Adrenal gland (tissue), 9 donors: ENCODE measurements at regions not wholly inside any gene's neighbourhood (a gene's known extent, or its start where the extent isn't known, plus 50 kb on each side); places are given as distances from the start of the nearest gene placed in this dataset.

Source experiments
- DNase-seq, 7 donors: peaks; one replicate each; pipeline ENCODE4 v3.0.0-alpha.2; 2019 to 2020
- H3K27ac ChIP-seq, 5 donors: fragments of 200-600 bp; sonication (generic) in 4 of 5; 1 replicate in 3 of 5; 2 replicates in 2 of 5; pipeline versions ENCODE4 v1.5.1 to v1.8.0; 2016 to 2020; ENCODE audit warnings: mild to moderate bottlenecking in 1 of 5
- H3K27me3 ChIP-seq: fragments of 200-600 bp; 2 replicates; pipeline ENCODE4 v1.8.0; 2021
- H3K36me3 ChIP-seq, 2 donors: fragments of 200-600 bp; replicated peaks in 1 of 2; 1 replicate in 1 of 2; 2 replicates in 1 of 2; pipeline versions ENCODE4 v1.5.1 to v1.8.0; 2018 to 2022
- H3K4me1 ChIP-seq, 2 donors: fragments of 200-600 bp; replicated peaks in 1 of 2; 1 replicate in 1 of 2; 2 replicates in 1 of 2; pipeline versions ENCODE4 v1.5.1 to v1.8.0; 2018 to 2021
- H3K4me3 ChIP-seq, 4 donors: fragments of 200-600 bp; sonication (generic) in 3 of 4; one replicate each; pipeline ENCODE4 v1.5.1; 2016 to 2018
- H3K9me3 ChIP-seq, 3 donors: fragments of 200-600 bp; sonication (generic) in 1 of 3; replicated peaks in 1 of 3; 1 replicate in 2 of 3; 2 replicates in 1 of 3; pipeline versions ENCODE4 v1.5.1 to v1.8.0; 2016 to 2021
- CTCF ChIP-seq, 6 experiments: fragments of 450-650 bp in 4 of 6; fragments of 200-600 bp in 2 of 6; sonication (generic) in 1 of 6; IDR thresholded peaks; 1 replicate in 5 of 6; 2 replicates in 1 of 6; pipeline versions ENCODE4 v1.5.1 to v1.8.0; 2016 to 2021; ENCODE audit warnings: antibody characterized with exemption in 6 of 6, mild to moderate bottlenecking in 2 of 6, moderate library complexity in 1 of 6
- POLR2A ChIP-seq, 2 donors: fragments of 450-650 bp; IDR thresholded peaks; one replicate each; pipeline ENCODE4 v1.6.1; 2017; ENCODE audit warnings: antibody characterized with exemption in 2 of 2, mild to moderate bottlenecking in 2 of 2, moderate library complexity in 1 of 2
- WGBS, 4 donors: extraction: QIAGEN DNeasy Blood & Tissue Kit in 2 of 4; methylation state at CpG; one replicate each; pipeline versions ENCODE4 v1.1.5 to v1.1.7; 2013 to 2017; 5-methylcytosine and 5-hydroxymethylcytosine counted together
- intact Hi-C, 2 donors: fragments of 100-400 bp; cut with DNase I; formaldehyde crosslinking; loops; one replicate each; pipeline versions ENCODE4 v1.14.1 to v1.15.0; 2022 to 2023
- donor health status: healthy with polysubstance abuse.
- donor health status: Bipolar disorder and iron deficiency.
- donor health status: DM: yes; HTN: yes; CAD: no.
- donor health status: DM: no; HTN: no; CAD: no.
- donor health status: DM: no; HTN: no; CAD: no.

GRCh38 chr18:39675906-39676305, 2110.3 kb upstream of the CELF4 start:
- intact Hi-C loops = no loop called here
- H3K9me3 ChIP-seq = no peaks in the 10 kb centered on the region
- TF ChIP-seq CTCF (IDR thresholded peaks at IDR 0.05) (no peak), POLR2A (IDR thresholded peaks at IDR 0.05) (no peak)
- H3K4me1 ChIP-seq = no peaks in the 10 kb centered on the region
- DNase-seq = no peak
- no peak overlapping the region for H3K4me3 ChIP-seq
- H3K36me3 ChIP-seq = no peaks in the 10 kb centered on the region
- H3K27me3 ChIP-seq = no peaks in the 10 kb centered on the region
- H3K27ac ChIP-seq = no peak overlapping the region
- 62 to 78% (median 65%) methylated on average over 5 of the region's 5 CpGs for WGBS, 4 donors

- no peaks in the 10 kb centered on the region for H3K36me3 ChIP-seq
- H3K4me3 ChIP-seq = no peak overlapping the region
- H3K4me1 ChIP-seq = no peaks in the 10 kb centered on the region
- TF ChIP-seq POLR2A (IDR thresholded peaks at IDR 0.05) (no peak), CTCF (IDR thresholded peaks at IDR 0.05) (no peak)
- no peaks in the 10 kb centered on the region for H3K9me3 ChIP-seq
- DNase-seq = peak in 3 of 7 donors; percentile 2 to 23 (median 8)
- no peaks in the 10 kb centered on the region for H3K27me3 ChIP-seq
- WGBS, 4 donors = 37 to 54% (median 44%) methylated on average over 3 of the region's 3 CpGs
- intact Hi-C loops = no loop called here
- no peak overlapping the region for H3K27ac ChIP-seq
These were observed 2109.8 kb upstream of the CELF4 start for GRCh38 chr18:39675368-39675767.

DNA sequence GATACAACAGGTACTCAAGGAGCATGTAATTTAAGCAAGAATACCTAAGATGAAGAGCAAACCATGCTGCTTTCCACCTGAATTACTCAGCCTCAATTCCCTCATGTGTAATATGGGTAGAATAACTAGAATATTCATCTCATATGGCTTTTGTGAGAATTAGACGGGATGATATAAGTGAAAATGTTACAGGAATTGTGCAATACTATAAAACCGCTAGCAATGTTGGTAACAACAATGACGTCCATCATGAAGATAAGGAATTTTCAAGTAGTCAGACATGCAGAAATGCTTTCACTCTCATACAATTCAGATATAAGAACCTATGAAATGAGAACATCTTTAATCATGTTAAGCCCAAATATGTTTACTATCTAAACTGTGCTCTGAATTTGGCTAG, 2106.6 kb upstream of the CELF4 start:
- intact Hi-C loops = no loop called here
- H3K27ac ChIP-seq = no peak overlapping the region
- no peak for DNase-seq
- no peaks in the 10 kb centered on the region for H3K27me3 ChIP-seq
- H3K4me1 ChIP-seq = no peaks in the 10 kb centered on the region
- no peak overlapping the region for H3K4me3 ChIP-seq
- TF ChIP-seq POLR2A (IDR thresholded peaks at IDR 0.05) = no peak
- no peak for TF ChIP-seq CTCF (IDR thresholded peaks at IDR 0.05)
- H3K9me3 ChIP-seq = no peaks in the 10 kb centered on the region
- 77 to 90% (median 86%) methylated on average over 3 of the region's 3 CpGs for WGBS, 4 donors
- H3K36me3 ChIP-seq = no peaks in the 10 kb centered on the region

DNA sequence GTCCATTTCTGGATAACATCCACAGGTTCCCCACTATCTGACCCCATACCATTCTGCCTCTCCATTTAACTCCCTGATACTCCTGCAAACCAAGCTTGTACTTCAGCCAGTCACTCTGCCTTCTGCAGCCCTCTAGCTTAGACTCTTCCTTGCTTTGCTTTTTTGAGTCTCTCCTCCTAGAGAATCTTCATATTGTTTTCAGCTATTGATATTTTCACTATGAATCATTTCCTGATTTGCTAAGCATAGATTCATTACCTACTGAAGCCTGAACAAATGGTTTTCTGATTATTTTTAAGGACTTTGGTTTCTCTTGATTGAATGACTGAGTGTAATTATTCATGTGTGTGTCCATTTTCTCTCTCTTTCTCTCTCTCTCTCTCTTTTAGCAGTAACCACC, 2102.3 kb upstream of the CELF4 start:
- no peak for DNase-seq
- Histone ChIP-seq H3K9me3 (no peaks in the 10 kb centered on the region), H3K27me3 (no peaks in the 10 kb centered on the region), H3K4me3 (no peak overlapping the region), H3K27ac (no peak overlapping the region), H3K36me3 (no peaks in the 10 kb centered on the region), H3K4me1 (no peaks in the 10 kb centered on the region)
- no peak for TF ChIP-seq POLR2A (IDR thresholded peaks at IDR 0.05)
- no peak for TF ChIP-seq CTCF (IDR thresholded peaks at IDR 0.05)
- intact Hi-C loops = no loop called here
